ENCODE measurements at regions not wholly inside any gene's neighbourhood (a gene's known extent, or its start where the extent isn't known, plus 50 kb on each side); places are given as distances from the start of the nearest gene placed in this dataset.

DNA sequence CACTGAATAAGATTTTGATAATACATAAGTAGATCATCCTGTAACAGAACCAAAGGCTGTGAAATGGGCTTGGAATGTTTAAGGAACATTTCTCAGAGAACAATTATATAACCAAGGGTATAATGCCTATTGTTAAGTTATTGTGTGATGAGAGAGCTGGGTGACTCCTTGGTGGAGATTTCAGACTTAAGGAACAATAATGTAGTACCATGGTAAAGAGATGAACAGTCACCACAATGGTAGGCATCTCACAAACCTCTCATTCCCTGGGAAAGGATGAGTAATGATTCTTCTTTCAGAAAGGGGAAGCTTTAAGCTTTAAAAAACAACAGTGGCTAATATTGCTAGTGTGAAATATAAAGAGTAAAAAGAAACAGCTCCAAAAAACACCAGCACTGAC, 147.4 kb downstream of the TRIM36 start (continued):
- TF ChIP-seq, protein P1, sequence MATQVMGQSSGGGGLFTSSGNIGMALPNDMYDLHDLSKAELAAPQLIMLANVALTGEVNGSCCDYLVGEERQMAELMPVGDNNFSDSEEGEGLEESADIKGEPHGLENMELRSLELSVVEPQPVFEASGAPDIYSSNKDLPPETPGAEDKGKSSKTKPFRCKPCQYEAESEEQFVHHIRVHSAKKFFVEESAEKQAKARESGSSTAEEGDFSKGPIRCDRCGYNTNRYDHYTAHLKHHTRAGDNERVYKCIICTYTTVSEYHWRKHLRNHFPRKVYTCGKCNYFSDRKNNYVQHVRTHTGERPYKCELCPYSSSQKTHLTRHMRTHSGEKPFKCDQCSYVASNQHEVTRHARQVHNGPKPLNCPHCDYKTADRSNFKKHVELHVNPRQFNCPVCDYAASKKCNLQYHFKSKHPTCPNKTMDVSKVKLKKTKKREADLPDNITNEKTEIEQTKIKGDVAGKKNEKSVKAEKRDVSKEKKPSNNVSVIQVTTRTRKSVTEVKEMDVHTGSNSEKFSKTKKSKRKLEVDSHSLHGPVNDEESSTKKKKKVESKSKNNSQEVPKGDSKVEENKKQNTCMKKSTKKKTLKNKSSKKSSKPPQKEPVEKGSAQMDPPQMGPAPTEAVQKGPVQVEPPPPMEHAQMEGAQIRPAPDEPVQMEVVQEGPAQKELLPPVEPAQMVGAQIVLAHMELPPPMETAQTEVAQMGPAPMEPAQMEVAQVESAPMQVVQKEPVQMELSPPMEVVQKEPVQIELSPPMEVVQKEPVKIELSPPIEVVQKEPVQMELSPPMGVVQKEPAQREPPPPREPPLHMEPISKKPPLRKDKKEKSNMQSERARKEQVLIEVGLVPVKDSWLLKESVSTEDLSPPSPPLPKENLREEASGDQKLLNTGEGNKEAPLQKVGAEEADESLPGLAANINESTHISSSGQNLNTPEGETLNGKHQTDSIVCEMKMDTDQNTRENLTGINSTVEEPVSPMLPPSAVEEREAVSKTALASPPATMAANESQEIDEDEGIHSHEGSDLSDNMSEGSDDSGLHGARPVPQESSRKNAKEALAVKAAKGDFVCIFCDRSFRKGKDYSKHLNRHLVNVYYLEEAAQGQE (IDR thresholded peaks at IDR 0.05): no peak
- TF ChIP-seq RAD21 (IDR thresholded peaks at IDR 0.05): no peak

DNA sequence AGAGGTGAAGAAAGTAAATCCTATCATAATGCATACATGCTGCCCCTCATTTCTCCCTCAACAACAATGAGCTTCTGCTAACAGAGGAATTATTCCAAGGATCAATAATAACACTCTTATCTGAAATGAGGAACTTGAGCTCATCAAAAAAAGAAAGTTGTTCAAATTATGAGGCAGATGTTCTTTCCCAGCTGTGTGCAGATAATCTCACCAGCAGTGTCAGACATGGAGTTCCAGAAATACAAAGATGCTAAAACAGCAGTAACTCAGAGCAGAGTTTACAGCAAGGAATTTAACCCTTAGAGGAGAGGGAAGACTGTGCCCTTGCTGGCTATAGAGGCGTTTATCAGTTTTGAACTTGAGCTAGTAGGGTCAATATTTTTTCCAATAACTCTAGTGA, 153.1 kb downstream of the TRIM36 start:
- H3K9ac ChIP-seq (ENCODE audit: low read depth in 1 of 2, low read length in 2 of 2): no peak overlapping the region
- H3K36me3 ChIP-seq (ENCODE audit: control insufficient read depth in 4 of 4, insufficient read depth in 3 of 4, low read depth in 1 of 4, low read length in 3 of 4): no peaks in the 10 kb centered on the region
- H3K27ac ChIP-seq (ENCODE audit: low read depth in 1 of 2, low read length in 2 of 2): no peak overlapping the region
- H3K9me3 ChIP-seq (ENCODE audit: control insufficient read depth in 4 of 4, low read length in 3 of 4): peaks cover 2 to 9% (median 4%) of the 10 kb centered on the region in 4 donors
- H3K4me3 ChIP-seq (ENCODE audit: low read depth in 1 of 3, low read length in 3 of 3): no peak overlapping the region
- no peak for DNase-seq (ENCODE audit: low spot score)
- TF ChIP-seq FOXA2 (IDR thresholded peaks at IDR 0.05) (no peak), HNF4G (IDR thresholded peaks at IDR 0.05) (no peak), RXRA (IDR thresholded peaks at IDR 0.05) (no peak), HNF4A (conservative IDR thresholded peaks at IDR 0.05) (no peak), SP1 (IDR thresholded peaks at IDR 0.05) (no peak), FOXA1 (IDR thresholded peaks at IDR 0.05) (no peak), TAF1 (conservative IDR thresholded peaks at IDR 0.05) (no peak), YY1 (IDR thresholded peaks at IDR 0.05) (no peak), GABPA (IDR thresholded peaks at IDR 0.05 in 1 of 2, conservative IDR thresholded peaks at IDR 0.05 in 1 of 2) (no peak), NR2F2 (IDR thresholded peaks at IDR 0.05) (no peak), RAD21 (IDR thresholded peaks at IDR 0.05) (no peak), JUND (IDR thresholded peaks at IDR 0.05) (no peak), EGR1 (IDR thresholded peaks at IDR 0.05; ENCODE audit: low read depth in 2 of 2) (no peak)
- TF ChIP-seq, protein P2, sequence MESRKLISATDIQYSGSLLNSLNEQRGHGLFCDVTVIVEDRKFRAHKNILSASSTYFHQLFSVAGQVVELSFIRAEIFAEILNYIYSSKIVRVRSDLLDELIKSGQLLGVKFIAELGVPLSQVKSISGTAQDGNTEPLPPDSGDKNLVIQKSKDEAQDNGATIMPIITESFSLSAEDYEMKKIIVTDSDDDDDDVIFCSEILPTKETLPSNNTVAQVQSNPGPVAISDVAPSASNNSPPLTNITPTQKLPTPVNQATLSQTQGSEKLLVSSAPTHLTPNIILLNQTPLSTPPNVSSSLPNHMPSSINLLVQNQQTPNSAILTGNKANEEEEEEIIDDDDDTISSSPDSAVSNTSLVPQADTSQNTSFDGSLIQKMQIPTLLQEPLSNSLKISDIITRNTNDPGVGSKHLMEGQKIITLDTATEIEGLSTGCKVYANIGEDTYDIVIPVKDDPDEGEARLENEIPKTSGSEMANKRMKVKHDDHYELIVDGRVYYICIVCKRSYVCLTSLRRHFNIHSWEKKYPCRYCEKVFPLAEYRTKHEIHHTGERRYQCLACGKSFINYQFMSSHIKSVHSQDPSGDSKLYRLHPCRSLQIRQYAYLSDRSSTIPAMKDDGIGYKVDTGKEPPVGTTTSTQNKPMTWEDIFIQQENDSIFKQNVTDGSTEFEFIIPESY (IDR thresholded peaks at IDR 0.05): no peak
- TF ChIP-seq, protein P3, sequence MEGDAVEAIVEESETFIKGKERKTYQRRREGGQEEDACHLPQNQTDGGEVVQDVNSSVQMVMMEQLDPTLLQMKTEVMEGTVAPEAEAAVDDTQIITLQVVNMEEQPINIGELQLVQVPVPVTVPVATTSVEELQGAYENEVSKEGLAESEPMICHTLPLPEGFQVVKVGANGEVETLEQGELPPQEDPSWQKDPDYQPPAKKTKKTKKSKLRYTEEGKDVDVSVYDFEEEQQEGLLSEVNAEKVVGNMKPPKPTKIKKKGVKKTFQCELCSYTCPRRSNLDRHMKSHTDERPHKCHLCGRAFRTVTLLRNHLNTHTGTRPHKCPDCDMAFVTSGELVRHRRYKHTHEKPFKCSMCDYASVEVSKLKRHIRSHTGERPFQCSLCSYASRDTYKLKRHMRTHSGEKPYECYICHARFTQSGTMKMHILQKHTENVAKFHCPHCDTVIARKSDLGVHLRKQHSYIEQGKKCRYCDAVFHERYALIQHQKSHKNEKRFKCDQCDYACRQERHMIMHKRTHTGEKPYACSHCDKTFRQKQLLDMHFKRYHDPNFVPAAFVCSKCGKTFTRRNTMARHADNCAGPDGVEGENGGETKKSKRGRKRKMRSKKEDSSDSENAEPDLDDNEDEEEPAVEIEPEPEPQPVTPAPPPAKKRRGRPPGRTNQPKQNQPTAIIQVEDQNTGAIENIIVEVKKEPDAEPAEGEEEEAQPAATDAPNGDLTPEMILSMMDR (IDR thresholded peaks at IDR 0.05; ENCODE audit: low read depth, low read length, missing input control): no peak
- TF ChIP-seq, protein P4, sequence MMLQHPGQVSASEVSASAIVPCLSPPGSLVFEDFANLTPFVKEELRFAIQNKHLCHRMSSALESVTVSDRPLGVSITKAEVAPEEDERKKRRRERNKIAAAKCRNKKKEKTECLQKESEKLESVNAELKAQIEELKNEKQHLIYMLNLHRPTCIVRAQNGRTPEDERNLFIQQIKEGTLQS (IDR thresholded peaks at IDR 0.05): no peak
- TF ChIP-seq, protein P1 (IDR thresholded peaks at IDR 0.05): no peak
- TF ChIP-seq, protein P5, sequence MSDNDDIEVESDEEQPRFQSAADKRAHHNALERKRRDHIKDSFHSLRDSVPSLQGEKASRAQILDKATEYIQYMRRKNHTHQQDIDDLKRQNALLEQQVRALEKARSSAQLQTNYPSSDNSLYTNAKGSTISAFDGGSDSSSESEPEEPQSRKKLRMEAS (IDR thresholded peaks at IDR 0.05): no peak
- WGBS: 51% methylated on average over 1 of the region's 1 CpG
- H3K27me3 ChIP-seq (ENCODE audit: control insufficient read depth in 4 of 4, insufficient read depth in 4 of 4, low read length in 3 of 4): no peaks in the 10 kb centered on the region
- H3K4me1 ChIP-seq (ENCODE audit: control insufficient read depth in 4 of 4, insufficient read depth in 4 of 4, low read length in 3 of 4): no peaks in the 10 kb centered on the region

Measured in liver (tissue), 8 donors.